Stimulated activated memory B cell treated with anti-CD40 and anti-IgM and Interleukin-4, amounts not matched to agents 10 μg/mL and 1 μg/mL and 100 μg/mL, for 72 hours (primary cell): ENCODE measurements at regions not wholly inside any gene's neighbourhood (a gene's known extent, or its start where the extent isn't known, plus 50 kb on each side); places are given as distances from the start of the nearest gene placed in this dataset.

Experiments used
- ATAC-seq: fragments of 150-1000 bp; cut with Tn5 transposase; 2 replicates; pipeline ENCODE4 v1.10.0; 2021
- H3K27ac Mint-ChIP-seq: one replicate; pipeline ENCODE4 v1.8.0; 2022; ENCODE audit warnings: mild to moderate bottlenecking, mixed read lengths
- H3K27me3 Mint-ChIP-seq: one replicate; pipeline ENCODE4 v1.8.0; 2022; ENCODE audit warnings: mixed read lengths
- H3K36me3 Mint-ChIP-seq: one replicate; pipeline ENCODE4 v1.8.0; 2022; ENCODE audit warnings: mixed read lengths
- H3K4me1 Mint-ChIP-seq: one replicate; pipeline ENCODE4 v1.8.0; 2022; ENCODE audit warnings: mixed read lengths
- H3K4me3 Mint-ChIP-seq: one replicate; pipeline ENCODE4 v1.8.0; 2022; ENCODE audit warnings: mild to moderate bottlenecking, moderate library complexity, mixed read lengths
- H3K9me3 Mint-ChIP-seq: one replicate; pipeline ENCODE4 v1.8.0; 2022; ENCODE audit warnings: mixed read lengths

GRCh38 chr12:39161465-39162085 is 256.2 kb upstream of the CPNE8 start:
- H3K9me3 Mint-ChIP-seq = peaks cover 7% of the 10 kb centered on the region
- no peaks in the 10 kb centered on the region for H3K36me3 Mint-ChIP-seq
- no peak overlapping the region for H3K27ac Mint-ChIP-seq
- H3K4me1 Mint-ChIP-seq = no peaks in the 10 kb centered on the region
- no peak overlapping the region for H3K4me3 Mint-ChIP-seq
- ATAC-seq = no peak
- H3K27me3 Mint-ChIP-seq = no peaks in the 10 kb centered on the region

DNA sequence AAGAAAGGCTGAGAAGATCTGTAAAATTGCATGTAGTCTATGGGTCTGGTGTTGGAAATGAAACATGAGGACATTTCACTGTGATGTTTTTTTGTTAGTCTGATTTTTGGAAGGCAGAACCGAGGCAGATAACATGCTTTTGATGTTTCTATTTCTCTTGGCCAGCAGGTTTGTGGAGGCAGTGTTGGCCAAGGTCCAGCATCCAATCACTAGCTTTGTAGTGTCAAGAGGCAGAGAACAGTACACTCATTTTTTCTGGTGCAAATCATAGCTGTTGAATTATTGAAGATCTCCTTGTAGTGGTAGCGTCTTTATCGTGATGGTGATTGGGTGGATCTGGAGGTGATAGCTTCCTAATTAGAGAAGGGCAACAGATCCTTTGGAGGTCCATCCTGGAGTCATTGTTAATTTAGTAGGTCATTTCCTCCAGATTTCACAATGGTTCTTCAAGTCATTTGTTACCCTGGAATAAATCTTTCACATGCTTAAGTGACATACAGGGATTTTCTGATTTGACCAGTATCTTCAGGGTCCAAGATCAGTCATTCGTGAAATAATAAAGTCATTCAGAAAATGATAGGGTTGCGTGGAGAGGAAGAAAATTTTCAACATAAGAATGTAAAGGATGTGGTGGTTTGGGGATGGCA is 252.4 kb upstream of the CPNE8 start:
- no peaks in the 10 kb centered on the region for H3K27me3 Mint-ChIP-seq
- no peaks in the 10 kb centered on the region for H3K4me1 Mint-ChIP-seq
- ATAC-seq = no peak
- H3K27ac Mint-ChIP-seq = no peak overlapping the region
- no peaks in the 10 kb centered on the region for H3K36me3 Mint-ChIP-seq
- H3K9me3 Mint-ChIP-seq = peaks cover 11% of the 10 kb centered on the region
- H3K4me3 Mint-ChIP-seq = no peak overlapping the region

DNA sequence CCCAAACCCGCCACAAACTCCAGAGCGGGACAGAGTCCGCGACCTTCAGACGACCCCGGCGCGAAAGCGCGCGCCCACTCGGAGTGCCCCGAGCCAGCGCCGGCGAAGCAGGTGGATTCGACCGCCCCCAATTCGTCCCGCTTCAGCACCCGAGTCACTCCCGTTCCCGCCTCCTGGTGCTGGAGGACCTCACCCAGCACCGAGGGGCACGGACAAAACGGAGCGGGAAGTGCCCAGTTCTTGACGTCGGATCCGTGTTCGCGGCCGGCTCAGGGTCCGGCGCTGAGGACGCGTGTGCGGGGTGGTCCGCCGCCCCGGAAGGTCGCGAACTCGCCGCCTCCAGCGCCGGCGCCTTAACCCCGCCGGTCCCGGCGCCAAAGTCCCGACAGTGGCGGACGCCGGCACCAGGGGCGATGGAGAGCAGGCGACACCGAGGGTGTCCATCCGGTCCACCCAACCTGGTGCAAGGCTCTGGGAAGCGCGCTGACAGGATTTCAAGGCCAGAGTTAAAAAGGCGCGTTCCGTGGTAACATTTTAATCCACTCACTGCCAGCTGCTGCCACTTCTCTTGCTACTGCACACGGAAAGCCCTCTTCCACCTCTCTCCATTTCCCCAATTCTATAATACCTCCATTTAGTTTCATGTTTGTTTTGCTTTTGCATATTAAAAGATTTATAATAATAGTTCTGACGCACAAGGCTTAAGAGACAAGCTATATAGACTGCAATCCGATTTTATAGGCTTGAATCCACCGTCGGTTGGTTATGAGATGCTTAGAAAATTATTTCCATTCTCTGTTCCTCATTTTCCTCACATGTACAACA is 240.0 kb upstream of the CPNE8 start:
- Mint-ChIP-seq H3K27me3 (peaks cover 19% of the 10 kb centered on the region), H3K9me3 (peaks cover 20% of the 10 kb centered on the region), H3K36me3 (peaks cover 4% of the 10 kb centered on the region), H3K27ac (no peak overlapping the region), H3K4me1 (no peaks in the 10 kb centered on the region), H3K4me3 (no peak overlapping the region)
- no peak for ATAC-seq

DNA sequence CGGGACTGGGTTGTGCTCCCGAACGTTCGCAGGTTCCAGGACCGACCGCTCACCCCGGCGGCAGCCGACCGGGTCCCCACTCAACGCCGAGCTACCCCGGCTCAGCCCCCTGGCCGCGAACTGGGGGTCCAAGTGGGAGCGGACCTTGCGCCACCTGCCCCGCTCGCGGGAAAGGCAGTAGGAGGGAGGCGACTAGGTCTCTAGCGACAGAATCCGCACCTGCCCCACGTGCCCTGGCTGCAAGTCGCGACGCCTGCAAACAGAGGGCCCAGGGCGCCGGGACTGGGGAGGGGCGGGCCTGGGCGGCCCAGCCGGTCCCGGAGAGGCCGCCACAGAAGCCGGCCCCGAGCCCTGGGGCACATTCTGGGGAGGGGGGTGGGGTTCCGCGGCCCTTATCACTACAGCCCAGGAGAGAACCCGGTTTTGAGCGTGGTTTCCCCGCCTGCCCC is 239.2 kb upstream of the CPNE8 start:
- no peak overlapping the region for H3K27ac Mint-ChIP-seq
- ATAC-seq = no peak
- peaks cover 4% of the 10 kb centered on the region for H3K36me3 Mint-ChIP-seq
- peaks cover 19% of the 10 kb centered on the region for H3K27me3 Mint-ChIP-seq
- peaks cover 14% of the 10 kb centered on the region for H3K9me3 Mint-ChIP-seq
- H3K4me3 Mint-ChIP-seq = no peak overlapping the region
- no peaks in the 10 kb centered on the region for H3K4me1 Mint-ChIP-seq

DNA sequence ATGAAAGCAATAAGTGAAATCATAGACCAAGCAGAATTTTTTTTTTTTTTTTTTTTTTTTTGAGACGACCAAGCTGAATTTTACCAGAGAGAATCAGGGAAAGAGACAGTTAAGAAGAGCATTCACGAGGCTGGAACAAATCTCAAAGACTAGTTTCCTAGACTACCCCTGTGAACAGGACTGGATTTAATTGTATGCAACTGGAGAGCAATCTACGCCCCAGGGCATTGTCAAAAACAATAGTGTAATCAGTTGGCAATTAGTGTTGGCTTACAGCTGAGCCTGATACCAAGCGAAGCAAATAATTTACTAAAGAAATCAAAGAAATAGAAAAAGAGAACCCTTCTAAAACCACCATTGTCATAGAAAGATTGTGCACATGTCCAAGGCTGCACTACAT is 232.9 kb upstream of the CPNE8 start:
- Mint-ChIP-seq H3K27me3 (no peaks in the 10 kb centered on the region), H3K36me3 (no peaks in the 10 kb centered on the region), H3K4me1 (no peaks in the 10 kb centered on the region), H3K9me3 (peaks cover 4% of the 10 kb centered on the region), H3K27ac (no peak overlapping the region), H3K4me3 (no peak overlapping the region)
- no peak for ATAC-seq

DNA sequence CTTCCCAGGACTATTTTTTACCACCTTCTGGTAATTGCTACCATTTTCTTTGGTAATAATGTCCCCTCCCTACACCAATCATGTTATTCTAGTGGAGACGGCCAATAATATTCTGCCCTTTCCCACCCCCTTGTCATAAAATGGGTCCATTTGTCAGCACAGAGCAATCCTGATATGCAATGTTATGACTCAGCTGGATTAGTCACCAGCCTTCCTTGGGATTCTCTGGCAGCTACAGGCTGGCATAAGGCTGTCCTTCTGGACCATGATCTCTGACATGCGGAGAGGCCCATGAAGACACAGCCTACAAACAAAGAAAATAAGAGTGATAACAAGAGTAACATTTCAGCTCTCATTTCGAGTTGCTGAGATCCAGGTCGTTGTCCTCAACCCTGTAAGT is 222.0 kb upstream of the CPNE8 start:
- Mint-ChIP-seq H3K36me3 (no peaks in the 10 kb centered on the region), H3K4me1 (no peaks in the 10 kb centered on the region), H3K27ac (no peak overlapping the region), H3K27me3 (no peaks in the 10 kb centered on the region), H3K9me3 (no peaks in the 10 kb centered on the region), H3K4me3 (no peak overlapping the region)
- ATAC-seq = no peak

DNA sequence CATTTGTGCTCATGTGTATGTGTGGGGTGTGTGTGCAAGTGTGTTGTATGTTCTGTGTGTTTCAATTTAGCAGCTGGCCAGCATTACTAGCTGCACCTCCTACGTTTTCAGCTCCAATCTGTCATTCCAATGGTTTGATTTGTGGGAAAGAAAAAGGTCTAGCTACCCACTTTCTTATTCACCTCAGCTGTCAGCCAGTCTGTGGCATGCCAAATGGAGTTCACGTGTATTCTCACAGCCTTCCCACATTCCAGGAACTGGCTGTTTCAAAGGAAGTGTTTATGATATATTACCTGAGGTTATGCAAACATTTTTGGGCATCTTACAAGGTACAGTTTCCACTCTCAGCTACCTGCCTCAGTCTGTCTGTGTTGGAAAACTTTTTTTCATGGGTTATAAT is 220.2 kb upstream of the CPNE8 start:
- H3K4me1 Mint-ChIP-seq = no peaks in the 10 kb centered on the region
- no peak overlapping the region for H3K27ac Mint-ChIP-seq
- H3K4me3 Mint-ChIP-seq = no peak overlapping the region
- no peak for ATAC-seq
- H3K9me3 Mint-ChIP-seq = peaks cover 3% of the 10 kb centered on the region
- no peaks in the 10 kb centered on the region for H3K36me3 Mint-ChIP-seq
- no peaks in the 10 kb centered on the region for H3K27me3 Mint-ChIP-seq

DNA sequence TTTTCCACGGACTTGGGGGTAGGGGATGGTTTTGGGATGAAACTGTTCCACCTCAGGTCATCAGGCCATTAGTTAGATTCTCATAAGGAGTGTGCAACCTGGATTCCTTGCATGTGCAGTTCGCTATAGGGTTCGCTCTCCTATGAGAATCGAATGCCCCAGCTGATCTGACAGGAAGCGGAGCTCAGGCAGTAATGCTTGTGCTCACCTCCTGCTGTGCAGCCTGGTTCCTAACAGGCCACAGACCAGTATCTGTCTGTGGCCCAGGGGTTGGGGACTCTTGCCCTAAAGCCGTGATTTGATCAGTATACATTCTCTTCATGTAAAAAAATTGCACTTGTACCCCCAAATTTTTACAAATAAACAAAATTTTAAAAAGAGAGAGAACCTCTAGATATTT is 219.4 kb upstream of the CPNE8 start:
- peaks cover 3% of the 10 kb centered on the region for H3K9me3 Mint-ChIP-seq
- H3K4me1 Mint-ChIP-seq = no peaks in the 10 kb centered on the region
- H3K4me3 Mint-ChIP-seq = no peak overlapping the region
- no peak for ATAC-seq
- H3K27me3 Mint-ChIP-seq = no peaks in the 10 kb centered on the region
- H3K36me3 Mint-ChIP-seq = no peaks in the 10 kb centered on the region
- no peak overlapping the region for H3K27ac Mint-ChIP-seq

DNA sequence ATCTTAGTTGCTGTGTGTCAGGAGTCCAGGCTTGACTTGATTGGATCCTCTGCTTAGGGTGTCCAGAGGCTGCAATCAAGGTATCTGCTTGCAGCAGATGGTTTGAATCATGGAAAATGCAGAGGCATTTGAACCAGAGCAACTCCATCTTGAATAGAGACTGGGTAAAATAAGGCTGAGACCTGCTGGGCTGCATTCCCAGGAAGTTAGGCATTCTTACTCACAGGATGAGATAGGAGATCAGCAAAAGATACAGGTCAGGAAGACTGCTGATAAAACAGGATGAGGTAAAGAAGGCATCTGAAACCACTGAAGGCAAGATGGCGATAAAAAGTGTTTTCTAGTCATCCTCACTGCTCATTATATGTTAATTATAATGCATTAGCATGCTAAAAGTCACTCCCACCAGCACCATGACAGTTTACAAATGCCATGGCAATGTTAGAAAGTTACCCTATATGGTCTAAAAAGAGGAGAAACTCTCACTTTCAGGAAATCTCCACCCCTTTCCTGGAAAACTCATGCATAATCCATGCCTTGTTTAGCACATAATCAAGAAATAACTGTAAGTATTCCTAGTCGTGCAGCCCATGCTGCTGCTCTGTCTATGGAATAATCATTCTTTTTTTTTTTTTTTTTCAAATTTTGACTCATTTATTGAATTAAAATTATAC is 218.3 kb upstream of the CPNE8 start:
- Mint-ChIP-seq H3K4me3 (no peak overlapping the region), H3K36me3 (no peaks in the 10 kb centered on the region), H3K9me3 (peaks cover 3% of the 10 kb centered on the region), H3K4me1 (no peaks in the 10 kb centered on the region), H3K27me3 (no peaks in the 10 kb centered on the region), H3K27ac (no peak overlapping the region)
- no peak for ATAC-seq

DNA sequence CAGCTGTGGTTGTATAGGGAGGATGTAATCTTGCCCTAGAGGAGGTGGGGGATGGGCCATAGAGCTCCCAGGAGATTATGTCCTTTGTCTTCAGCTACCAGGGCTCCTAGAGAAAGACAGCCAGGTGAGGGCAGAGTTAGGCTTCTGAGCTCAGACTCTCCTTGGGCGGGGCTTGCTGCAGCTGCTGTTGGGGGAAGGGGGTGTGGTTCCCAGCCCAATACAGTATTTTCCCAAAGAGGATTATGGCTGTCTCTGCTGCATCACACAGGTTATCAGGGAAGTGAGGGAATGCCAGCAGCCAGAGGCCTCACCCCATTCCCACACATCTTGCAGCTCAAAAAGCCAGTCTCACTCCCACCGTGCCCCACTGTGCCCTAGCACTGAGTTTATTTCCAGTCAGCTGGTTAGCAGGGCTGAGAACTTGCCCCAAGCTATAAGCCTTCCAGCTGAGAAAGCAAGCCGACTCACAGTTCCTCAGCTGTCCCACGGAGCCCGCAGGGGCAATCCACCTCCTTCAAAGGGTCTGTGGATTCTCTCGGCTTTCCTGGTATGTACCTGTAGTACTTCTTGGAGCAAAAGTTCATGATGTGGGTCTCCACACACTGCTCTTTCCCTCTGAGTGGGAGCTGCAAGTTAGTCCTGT is 217.3 kb upstream of the CPNE8 start:
- Mint-ChIP-seq H3K4me1 (no peaks in the 10 kb centered on the region), H3K36me3 (no peaks in the 10 kb centered on the region), H3K4me3 (no peak overlapping the region), H3K27me3 (no peaks in the 10 kb centered on the region), H3K9me3 (peaks cover 3% of the 10 kb centered on the region), H3K27ac (no peak overlapping the region)
- ATAC-seq = no peak

GRCh38 chr12:39116861-39117260 is 211.5 kb upstream of the CPNE8 start:
- H3K4me1 Mint-ChIP-seq = no peaks in the 10 kb centered on the region
- H3K27ac Mint-ChIP-seq = no peak overlapping the region
- H3K27me3 Mint-ChIP-seq = no peaks in the 10 kb centered on the region
- H3K9me3 Mint-ChIP-seq = no peaks in the 10 kb centered on the region
- no peak for ATAC-seq
- no peaks in the 10 kb centered on the region for H3K36me3 Mint-ChIP-seq
- no peak overlapping the region for H3K4me3 Mint-ChIP-seq

DNA sequence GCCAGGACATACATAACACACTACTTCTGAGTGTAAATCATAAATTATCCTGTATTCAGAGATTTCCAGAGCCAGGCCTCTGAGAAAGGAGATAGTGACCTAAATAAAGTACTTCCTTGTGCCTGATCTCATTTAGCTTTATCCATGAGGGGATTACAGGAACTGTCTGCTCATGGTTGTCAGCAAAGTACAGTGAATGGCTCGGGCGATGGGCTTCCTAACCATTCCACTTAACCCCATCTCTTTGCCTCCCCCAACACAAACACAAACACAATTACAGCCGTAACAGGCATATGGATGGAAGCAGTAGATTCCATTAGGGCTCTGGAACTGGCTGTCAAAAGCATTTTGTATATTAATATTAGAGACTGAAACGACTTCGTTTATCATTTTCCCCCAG is 206.7 kb upstream of the CPNE8 start:
- ATAC-seq = no peak
- Mint-ChIP-seq H3K27ac (no peak overlapping the region), H3K27me3 (no peaks in the 10 kb centered on the region), H3K9me3 (no peaks in the 10 kb centered on the region), H3K36me3 (no peaks in the 10 kb centered on the region), H3K4me3 (no peak overlapping the region), H3K4me1 (no peaks in the 10 kb centered on the region)

DNA sequence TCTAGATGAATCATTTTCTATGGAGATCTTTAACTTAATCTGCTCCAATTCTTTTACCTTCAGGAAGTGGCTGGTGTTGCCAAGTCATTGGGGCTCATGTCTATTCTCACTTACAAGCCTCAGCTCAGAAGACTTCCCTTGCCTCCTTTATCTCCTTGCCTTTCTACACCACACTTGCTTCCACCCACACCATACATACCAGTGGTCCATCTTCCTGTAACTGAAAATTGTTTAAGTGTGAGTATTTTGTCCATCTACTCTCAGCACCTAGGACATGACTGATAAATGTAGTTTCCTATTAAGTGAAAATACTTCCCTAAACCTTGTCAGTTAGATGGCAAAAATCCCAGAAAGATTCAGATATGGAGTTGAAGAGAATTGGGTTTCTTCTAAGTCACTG is 199.7 kb upstream of the CPNE8 start:
- H3K4me1 Mint-ChIP-seq = no peaks in the 10 kb centered on the region
- H3K27me3 Mint-ChIP-seq = no peaks in the 10 kb centered on the region
- no peak overlapping the region for H3K4me3 Mint-ChIP-seq
- no peak for ATAC-seq
- peaks cover 3% of the 10 kb centered on the region for H3K9me3 Mint-ChIP-seq
- H3K27ac Mint-ChIP-seq = no peak overlapping the region
- H3K36me3 Mint-ChIP-seq = no peaks in the 10 kb centered on the region

GRCh38 chr12:39103552-39104165 is 198.3 kb upstream of the CPNE8 start:
- Mint-ChIP-seq H3K27ac (no peak overlapping the region), H3K4me3 (no peak overlapping the region), H3K36me3 (no peaks in the 10 kb centered on the region), H3K4me1 (no peaks in the 10 kb centered on the region), H3K27me3 (no peaks in the 10 kb centered on the region), H3K9me3 (peaks cover 3% of the 10 kb centered on the region)
- ATAC-seq = peak; percentile 60
